Fibroblast of gingiva (primary cell): ENCODE measurements at regions not wholly inside any gene's neighbourhood (a gene's known extent, or its start where the extent isn't known, plus 50 kb on each side); places are given as distances from the start of the nearest gene placed in this dataset.

Experiments used
- DNase-seq: peaks from one replicate; pipeline ENCODE4 v3.0.0-alpha.2; 2011; ENCODE audit warnings: low read depth

- DNase-seq, result no peak
Observed at GRCh38 chr10:90337316-90337715, 520.5 kb downstream of the HTR7 start.

- DNase-seq, result no peak
Observed at GRCh38 chr10:90342480-90342879, 515.4 kb downstream of the HTR7 start.

- DNase-seq, result no peak
Observed at GRCh38 chr10:90344226-90344625, 513.6 kb downstream of the HTR7 start.

GRCh38 chr10:90347239-90347638, 510.6 kb downstream of the HTR7 start:
- DNase-seq, result no peak

DNA sequence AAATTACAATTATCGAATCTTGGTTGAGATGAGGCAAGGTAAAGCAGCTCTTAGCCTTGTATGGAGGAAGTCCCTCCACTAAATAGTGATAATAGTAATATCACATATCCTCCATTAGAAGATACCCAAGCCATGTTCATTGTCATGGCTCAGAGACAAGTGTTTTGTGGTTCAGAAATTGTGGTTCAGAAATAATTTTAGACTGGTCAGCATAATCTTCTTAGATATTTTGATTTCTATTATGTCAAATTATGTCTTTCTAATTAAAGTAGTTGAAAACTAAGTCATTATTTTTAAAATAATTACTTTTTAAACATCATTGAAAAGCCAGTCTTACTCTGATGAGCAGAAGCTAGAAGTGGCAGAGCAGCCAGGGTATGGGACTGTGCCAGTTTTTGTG, 507.7 kb downstream of the HTR7 start:
- DNase-seq, result no peak

DNA sequence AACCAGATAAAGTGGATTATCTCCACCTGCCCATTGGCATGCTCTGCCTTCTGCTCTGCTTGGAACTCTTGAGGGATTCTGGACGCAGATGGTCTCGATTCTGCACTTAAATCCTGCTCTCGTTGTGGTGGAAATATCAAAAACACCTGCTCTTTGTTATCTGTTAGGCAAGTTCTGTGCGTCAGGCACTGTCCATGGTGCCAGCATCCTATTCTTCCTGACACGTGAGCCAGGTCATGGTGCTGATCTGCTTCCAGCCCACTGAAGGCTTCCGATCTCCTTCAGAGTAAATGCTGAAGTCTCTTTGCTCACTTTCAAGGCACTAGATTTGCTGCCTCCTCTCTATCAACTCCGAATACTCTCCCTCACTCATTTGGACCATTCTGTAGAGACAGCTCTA, 505.6 kb downstream of the HTR7 start:
- DNase-seq, result no peak

DNA sequence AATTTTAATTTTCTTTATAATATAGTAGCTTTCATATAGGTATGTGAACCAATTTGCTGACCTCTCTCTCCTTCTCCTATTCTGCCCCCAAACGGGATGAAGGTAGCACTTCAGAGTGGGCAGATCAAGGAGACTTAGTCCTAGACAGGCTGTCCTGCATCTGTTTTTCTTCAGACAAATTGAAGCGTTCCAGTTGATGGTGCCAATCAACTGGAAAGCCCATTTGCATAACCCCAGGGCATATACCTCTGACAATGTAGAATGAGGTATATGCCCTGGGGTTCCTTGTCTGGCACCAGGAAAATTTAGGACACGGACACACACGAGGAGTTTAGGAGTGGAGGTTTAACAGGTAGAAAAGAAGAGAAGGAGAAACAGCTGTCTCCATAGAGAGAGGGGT, 502.9 kb downstream of the HTR7 start:
- no peak for DNase-seq

DNA sequence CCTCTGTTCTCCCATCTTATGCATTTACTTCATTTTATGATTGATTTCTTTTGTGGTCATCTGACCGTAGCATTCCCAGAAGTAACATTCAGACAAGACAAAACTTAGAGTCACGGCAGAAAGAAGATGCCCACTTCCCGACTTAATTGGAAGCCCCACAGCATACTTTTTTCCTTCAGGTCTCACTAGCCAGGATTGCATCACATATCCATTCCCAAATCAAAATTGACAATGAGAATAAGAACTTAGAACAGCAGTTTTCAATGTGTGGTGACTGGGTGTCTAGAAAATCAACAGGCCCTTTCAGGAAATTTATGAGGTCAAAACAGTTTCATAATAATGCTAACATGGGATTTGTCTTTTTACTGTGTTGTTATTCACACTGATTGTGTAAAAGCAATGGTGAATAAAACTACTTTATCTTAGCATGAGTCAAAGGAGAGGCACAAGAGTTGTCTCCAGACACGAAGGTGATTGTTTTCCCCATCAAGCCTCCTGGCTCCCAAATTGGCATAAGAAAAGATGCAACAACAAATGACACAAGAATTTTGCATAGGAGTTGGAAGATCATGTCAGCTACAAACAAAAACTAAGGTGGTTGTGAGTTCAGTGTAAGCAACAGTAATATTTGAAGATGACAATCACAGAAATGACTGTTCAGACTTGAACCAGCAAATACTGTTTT, 493.9 kb downstream of the HTR7 start:
- no peak for DNase-seq

- DNase-seq, result no peak
Observed at GRCh38 chr10:90372451-90372850, 485.4 kb downstream of the HTR7 start.

DNA sequence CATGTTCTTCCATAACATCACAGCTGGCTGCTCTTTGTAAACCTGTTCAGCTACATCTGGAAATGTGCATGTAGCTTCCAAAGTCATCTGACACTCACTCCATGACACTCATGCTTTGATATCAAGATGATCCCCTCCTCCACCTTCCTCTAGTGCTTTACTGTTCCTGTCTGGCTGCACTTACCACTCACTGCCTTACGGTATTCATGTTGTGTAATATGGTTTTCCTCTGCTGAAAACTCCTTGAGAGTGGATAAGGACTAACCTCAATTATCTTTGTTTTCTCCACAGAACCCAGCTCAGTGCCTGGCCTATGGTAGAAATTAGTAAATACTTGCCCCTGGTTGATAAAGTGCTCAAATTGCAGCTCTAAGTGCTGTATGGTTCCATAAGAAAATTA, 483.9 kb downstream of the HTR7 start:
- no peak for DNase-seq

DNA sequence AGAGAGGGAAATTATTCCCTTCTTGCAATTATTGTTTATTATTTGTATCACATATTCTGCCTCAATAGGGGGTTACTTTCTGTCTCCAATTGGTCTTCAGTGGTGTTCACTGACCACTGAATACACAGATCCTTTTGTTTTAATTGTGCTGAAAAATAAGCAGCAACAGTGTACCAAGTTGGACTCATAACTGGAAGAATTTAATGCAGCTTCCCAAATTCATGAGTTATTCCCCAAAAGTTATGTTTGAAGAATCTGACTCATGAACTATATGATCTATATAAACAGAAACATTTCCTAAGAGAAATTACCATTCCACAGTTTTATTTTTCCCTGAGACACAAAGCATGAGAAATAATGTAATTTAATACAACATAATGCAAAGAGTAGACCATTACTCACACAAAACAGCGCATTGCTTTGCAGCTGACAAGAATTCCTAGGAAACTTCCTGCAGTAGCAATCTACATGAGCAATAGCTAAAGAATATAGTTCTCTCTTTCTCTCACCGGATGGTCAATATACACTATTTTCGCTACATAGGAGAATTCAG, 479.2 kb downstream of the HTR7 start:
- no peak for DNase-seq

- no peak for DNase-seq
Observed at GRCh38 chr10:90381468-90381867, 476.4 kb downstream of the HTR7 start.

- DNase-seq, result no peak
Observed at GRCh38 chr10:90389876-90390275, 468.0 kb downstream of the HTR7 start.

DNA sequence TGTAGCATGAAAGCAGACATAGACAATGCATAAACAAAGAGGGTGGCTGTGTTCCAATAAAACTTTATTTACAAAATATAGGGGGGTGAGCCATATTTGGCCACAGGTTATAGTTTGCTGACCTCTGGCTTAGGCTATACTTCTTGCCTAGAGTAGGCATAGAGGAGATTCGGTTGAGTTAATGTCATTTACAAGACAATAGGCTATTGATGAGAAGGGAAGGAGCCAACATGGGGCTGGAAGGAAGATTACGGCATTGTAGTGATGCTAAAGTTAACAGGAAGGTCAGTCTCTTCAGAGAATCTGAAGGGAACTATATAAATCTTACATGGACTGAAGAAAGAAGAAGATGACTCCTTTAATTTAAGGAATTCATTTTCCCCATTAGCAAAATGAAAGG, 463.5 kb downstream of the HTR7 start:
- no peak for DNase-seq

GRCh38 chr10:90396721-90397120, 461.1 kb downstream of the HTR7 start:
- no peak for DNase-seq

DNA sequence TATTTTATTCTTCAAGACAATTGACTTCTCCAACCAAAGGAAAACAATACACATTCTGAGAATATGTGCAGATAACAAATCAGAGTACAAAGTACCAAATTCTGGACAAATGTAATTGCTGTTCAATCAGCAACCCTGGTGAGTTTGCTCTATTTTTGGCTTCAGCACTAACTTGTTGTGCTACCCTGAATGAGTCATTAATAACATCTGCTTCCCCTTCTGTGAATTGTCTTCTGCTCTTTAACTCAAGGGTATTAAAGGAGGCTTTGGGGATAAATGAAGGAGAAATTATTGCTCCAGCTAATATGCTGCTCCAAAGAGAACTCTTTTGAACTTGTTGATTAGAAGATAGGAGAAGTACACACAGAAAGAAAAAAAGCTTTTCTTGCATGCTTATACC, 459.3 kb downstream of the HTR7 start:
- no peak for DNase-seq

DNA sequence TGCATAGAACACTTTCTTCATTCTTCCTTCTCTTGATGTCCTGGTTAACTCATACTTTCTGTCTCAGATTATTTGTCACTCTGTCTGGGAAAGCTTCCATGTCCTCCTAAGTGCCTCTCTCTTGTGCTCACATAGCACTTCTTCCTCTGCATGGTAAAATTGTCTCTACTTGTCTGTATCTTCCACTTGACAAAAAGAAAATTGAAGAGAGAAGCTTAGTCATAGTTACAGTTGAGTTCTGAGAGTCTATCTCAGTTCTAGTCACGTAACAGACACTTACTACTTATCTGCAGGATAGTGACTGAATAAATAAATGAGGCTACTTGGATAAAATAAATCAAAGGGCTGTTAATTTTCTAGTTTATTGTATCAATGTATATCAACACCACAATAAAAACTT, 458.1 kb downstream of the HTR7 start:
- DNase-seq, result no peak

DNA sequence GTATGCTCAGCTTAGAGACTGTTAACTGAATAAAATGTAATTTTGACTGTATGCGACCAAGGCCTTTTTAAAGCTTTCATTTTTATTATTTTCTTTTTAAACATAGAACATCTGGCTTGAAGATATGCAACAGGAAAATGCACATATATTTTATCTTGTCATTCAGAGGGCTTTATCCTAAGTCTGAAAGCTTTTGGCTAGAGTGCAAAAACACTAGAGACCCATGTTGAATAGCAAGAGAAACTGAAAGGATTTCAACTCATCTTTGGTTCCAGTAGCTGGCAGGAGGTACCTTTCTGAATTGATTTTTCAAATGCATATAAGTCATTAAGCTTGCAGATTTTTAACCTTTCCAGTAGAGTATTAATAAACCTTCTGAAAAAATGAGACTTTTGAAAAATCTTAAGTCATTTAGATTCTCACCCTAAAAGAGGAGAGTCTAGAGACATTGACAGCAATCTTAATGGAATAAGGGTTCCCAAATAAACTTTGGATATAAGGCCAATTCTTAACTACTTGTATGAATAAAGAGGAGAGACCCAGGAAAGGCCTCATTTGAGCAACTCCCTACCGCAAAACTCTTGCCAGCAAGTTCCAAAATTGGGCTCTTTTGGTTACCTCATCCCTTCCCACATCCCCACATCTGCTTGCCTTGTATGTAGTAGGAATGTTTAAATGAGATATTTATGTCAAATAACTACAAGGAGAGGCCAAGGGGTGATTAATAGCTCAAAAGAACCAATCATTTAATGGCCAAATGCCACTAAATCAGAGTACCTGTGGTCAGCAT, 454.4 kb downstream of the HTR7 start:
- DNase-seq, result no peak

DNA sequence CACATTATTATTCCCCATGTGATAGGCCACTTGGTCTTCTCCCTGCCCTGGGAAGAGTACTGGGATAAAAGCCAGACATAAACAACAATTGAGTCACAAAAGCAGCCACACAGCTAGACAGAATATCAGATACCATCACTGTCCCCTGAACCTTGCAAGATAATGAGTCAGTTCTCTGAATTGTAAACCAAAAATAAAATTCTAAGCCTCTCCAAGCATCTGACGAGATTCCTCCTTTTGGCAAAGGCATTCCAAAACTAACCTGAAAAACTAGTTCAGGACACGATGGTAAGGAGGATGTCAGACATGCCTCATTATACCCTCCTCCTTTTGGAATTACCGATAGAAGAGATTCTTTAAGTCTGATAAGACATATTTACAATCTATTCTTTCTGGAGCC, 450.7 kb downstream of the HTR7 start:
- no peak for DNase-seq

- no peak for DNase-seq
Observed at GRCh38 chr10:90407851-90408250, 450.0 kb downstream of the HTR7 start.

- DNase-seq, result no peak
Observed at GRCh38 chr10:90412582-90412981, 445.3 kb downstream of the HTR7 start.

DNA sequence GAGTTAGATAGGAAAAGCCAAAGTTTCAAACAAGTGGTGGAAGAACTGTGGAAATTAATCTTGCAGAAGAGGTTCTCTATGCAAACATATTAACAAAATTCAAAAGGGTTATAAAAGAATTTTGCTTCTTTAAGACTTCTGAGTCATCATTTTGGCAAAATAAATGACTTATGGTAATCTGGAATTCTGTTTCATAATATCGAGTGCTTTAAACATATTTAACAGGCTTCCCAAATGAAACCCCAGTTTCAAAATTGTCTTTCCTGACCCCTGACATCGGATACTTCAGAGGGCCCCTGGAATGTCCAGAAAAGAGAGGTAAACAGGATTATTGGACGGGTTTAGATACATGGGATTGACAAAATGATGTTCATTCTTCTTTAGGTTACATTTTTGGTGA, 444.6 kb downstream of the HTR7 start:
- peak; percentile 1 for DNase-seq

DNA sequence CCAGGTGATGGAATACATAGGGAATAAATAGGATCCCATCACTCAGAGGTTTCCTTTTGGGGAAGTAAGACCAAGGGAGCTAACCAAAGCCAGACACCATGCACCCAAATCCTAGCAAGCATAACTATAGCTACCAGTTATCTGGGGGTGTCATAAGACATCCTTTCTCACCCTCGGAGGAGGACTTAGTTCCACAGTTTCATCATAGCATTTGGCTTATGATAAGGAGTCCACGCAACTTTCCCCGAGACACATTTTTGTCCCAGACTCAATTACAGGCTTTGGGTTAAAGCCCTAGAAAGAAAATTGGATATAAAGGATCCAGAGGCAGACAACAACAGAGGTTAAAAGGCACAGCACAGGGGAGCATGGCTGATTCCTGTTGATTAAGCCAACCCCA, 442.9 kb downstream of the HTR7 start:
- no peak for DNase-seq

GRCh38 chr10:90417029-90417428, 440.8 kb downstream of the HTR7 start:
- DNase-seq, result peak; percentile 55
